WTC11 (cell line): ENCODE measurements at regions not wholly inside any gene's neighbourhood (a gene's known extent, or its start where the extent isn't known, plus 50 kb on each side); places are given as distances from the start of the nearest gene placed in this dataset.

Experiments
- AFF4 ChIP-seq: sonication (generic); formaldehyde crosslinking; IDR thresholded peaks from 2 replicates; pipeline ENCODE4 v1.8.1; 2023; ENCODE audit warnings: mild to moderate bottlenecking, missing genetic modification reagents, borderline replicate concordance
- CTCF ChIP-seq: fragments of 200-600 bp; IDR thresholded peaks from 2 replicates; pipeline ENCODE4 v1.8.0; 2022; ENCODE audit warnings: antibody characterized with exemption
- ELF4 ChIP-seq: sonication (generic); formaldehyde crosslinking; IDR thresholded peaks from 2 replicates; pipeline ENCODE4 v1.8.1; 2022; ENCODE audit warnings: low read depth, mild to moderate bottlenecking, moderate library complexity, missing genetic modification reagents
- FOXJ3 ChIP-seq: sonication (generic); formaldehyde crosslinking; IDR thresholded peaks from 2 replicates; pipeline ENCODE4 v1.9.0; 2021; ENCODE audit warnings: missing genetic modification reagents, mild to moderate bottlenecking, borderline replicate concordance
- JUN ChIP-seq: sonication (generic); formaldehyde crosslinking; IDR thresholded peaks from 2 replicates; pipeline ENCODE4 v1.8.0; 2023; ENCODE audit warnings: mild to moderate bottlenecking, missing genetic modification reagents
- KAT7 ChIP-seq: sonication (generic); formaldehyde crosslinking; IDR thresholded peaks from 2 replicates; pipeline ENCODE4 v1.8.1; 2023; ENCODE audit warnings: missing genetic modification reagents, mild to moderate bottlenecking, borderline replicate concordance
- ZBTB21 ChIP-seq: sonication (generic); formaldehyde crosslinking; IDR thresholded peaks from 2 replicates; pipeline ENCODE4 v1.8.1; 2023; ENCODE audit warnings: mild to moderate bottlenecking, missing genetic modification reagents, borderline replicate concordance

GRCh38 chr2:239716536-239717318 is 308.4 kb downstream of the NDUFA10 start:
- TF ChIP-seq ELF4 (CRISPR knock-in tag): no peak
- no peak for TF ChIP-seq AFF4
- TF ChIP-seq KAT7 (CRISPR knock-in tag): no peak
- no peak for TF ChIP-seq CTCF
- no peak for TF ChIP-seq FOXJ3 (CRISPR knock-in tag)
- TF ChIP-seq JUN: no peak
- no peak for TF ChIP-seq ZBTB21
